H9 (cell line): ENCODE measurements at regions not wholly inside any gene's neighbourhood (a gene's known extent, or its start where the extent isn't known, plus 50 kb on each side); places are given as distances from the start of the nearest gene placed in this dataset.

ENCODE experiments used
- DNase-seq: peaks from one replicate; pipeline ENCODE4 v3.0.0-alpha.2; 2017
- H2AFZ ChIP-seq: one replicate; pipeline ENCODE4 v1.6.1; 2013; ENCODE audit warnings: mild to moderate bottlenecking, low read length, control low read depth, moderate library complexity
- H2AK5ac ChIP-seq: 2 replicates; pipeline ENCODE4 v1.6.1; 2013; ENCODE audit warnings: low read length, control low read depth, mixed read lengths; ENCODE audit not compliant: insufficient read length
- H2BK120ac ChIP-seq: one replicate; pipeline ENCODE4 v1.6.1; 2013; ENCODE audit warnings: low read depth, mild to moderate bottlenecking, low read length, control low read depth, inconsistent platforms; ENCODE audit not compliant: poor library complexity, severe bottlenecking
- H2BK12ac ChIP-seq: 2 replicates; pipeline ENCODE4 v1.6.1; 2013; ENCODE audit warnings: low read length, control low read depth, mixed read lengths, low read depth; ENCODE audit not compliant: insufficient read length
- H2BK15ac ChIP-seq: 2 replicates; pipeline ENCODE4 v1.6.1; 2013; ENCODE audit warnings: low read depth, low read length, control low read depth
- H2BK20ac ChIP-seq: one replicate; pipeline ENCODE4 v1.6.1; 2013; ENCODE audit warnings: low read depth, mild to moderate bottlenecking, low read length, control low read depth, inconsistent platforms; ENCODE audit not compliant: poor library complexity, severe bottlenecking
- H2BK5ac ChIP-seq: 2 replicates; pipeline ENCODE4 v1.6.1; 2013; ENCODE audit warnings: low read length, control low read depth, mixed read lengths; ENCODE audit not compliant: insufficient read length
- H3K14ac ChIP-seq: 2 replicates; pipeline ENCODE4 v1.6.1; 2013; ENCODE audit warnings: low read length, control low read depth; ENCODE audit not compliant: insufficient read depth
- H3K18ac ChIP-seq: 2 replicates; pipeline ENCODE4 v1.6.1; 2013; ENCODE audit warnings: low read depth, mild to moderate bottlenecking, mixed read lengths, low read length, control low read depth; ENCODE audit not compliant: insufficient read length
- H3K23ac ChIP-seq: 2 replicates; pipeline ENCODE4 v1.6.1; 2013; ENCODE audit warnings: low read length, control low read depth, mixed read lengths, low read depth; ENCODE audit not compliant: insufficient read length
- H3K23me2 ChIP-seq: 2 replicates; pipeline ENCODE4 v1.6.1; 2013; ENCODE audit warnings: low read depth, mild to moderate bottlenecking, mixed read lengths, low read length, control low read depth; ENCODE audit not compliant: insufficient read length, poor library complexity, severe bottlenecking
- H3K27ac ChIP-seq: 2 replicates; pipeline ENCODE4 v1.5.1; 2013; ENCODE audit warnings: low read length, control low read depth, mixed read lengths, low read depth; ENCODE audit not compliant: insufficient read length
- H3K27me3 ChIP-seq: 2 replicates; pipeline ENCODE4 v1.6.1; 2013; ENCODE audit warnings: low read length, control low read depth, inconsistent platforms; ENCODE audit not compliant: insufficient read depth
- H3K4ac ChIP-seq: 2 replicates; pipeline ENCODE4 v1.6.1; 2013; ENCODE audit warnings: low read depth, mild to moderate bottlenecking, control low read depth, inconsistent platforms, low read length, moderate library complexity
- H3K4me1 ChIP-seq: 2 replicates; pipeline ENCODE4 v1.6.1; 2013; ENCODE audit warnings: low read length, control low read depth, inconsistent platforms; ENCODE audit not compliant: insufficient read depth
- H3K4me2 ChIP-seq: 2 replicates; pipeline ENCODE4 v1.6.1; 2013; ENCODE audit warnings: low read length, control low read depth, mixed read lengths; ENCODE audit not compliant: insufficient read length, insufficient read depth
- H3K56ac ChIP-seq: 2 replicates; pipeline ENCODE4 v1.6.1; 2013; ENCODE audit warnings: low read depth, mild to moderate bottlenecking, mixed read lengths, low read length, control low read depth; ENCODE audit not compliant: insufficient read length
- H3K79me1 ChIP-seq: 2 replicates; pipeline ENCODE4 v1.6.1; 2013; ENCODE audit warnings: low read depth, mild to moderate bottlenecking, moderate library complexity, low read length, control low read depth, inconsistent platforms; ENCODE audit not compliant: insufficient read depth, poor library complexity, severe bottlenecking
- H3K79me2 ChIP-seq: 2 replicates; pipeline ENCODE4 v1.6.1; 2013; ENCODE audit warnings: low read length, control low read depth, inconsistent platforms; ENCODE audit not compliant: insufficient read depth
- H3K9ac ChIP-seq: 2 replicates; pipeline ENCODE4 v1.6.1; 2013; ENCODE audit warnings: low read length, control low read depth, mixed read lengths; ENCODE audit not compliant: insufficient read length; ENCODE audit errors: extremely low read depth
- H3K9me3 ChIP-seq: one replicate; pipeline ENCODE4 v1.6.1; 2013; ENCODE audit warnings: low read depth, low read length, inconsistent platforms; ENCODE audit not compliant: control insufficient read depth
- H3T11ph ChIP-seq: one replicate; pipeline ENCODE4 v1.6.1; 2013; ENCODE audit warnings: mild to moderate bottlenecking, low read length, control low read depth, inconsistent platforms
- H4K20me1 ChIP-seq: one replicate; pipeline ENCODE4 v1.6.1; 2013; ENCODE audit not compliant: control insufficient read depth, insufficient read length, insufficient read depth
- H4K5ac ChIP-seq: 2 replicates; pipeline ENCODE4 v1.6.1; 2013; ENCODE audit warnings: low read depth, mild to moderate bottlenecking, mixed read lengths, low read length, control low read depth; ENCODE audit not compliant: insufficient read length
- H4K8ac ChIP-seq: replicated peaks from 2 replicates; pipeline ENCODE4 v1.6.1; 2013; ENCODE audit warnings: low read length, control low read depth, mixed read lengths, low read depth; ENCODE audit not compliant: insufficient read length
- H4K91ac ChIP-seq: 2 replicates; pipeline ENCODE4 v1.6.1; 2013; ENCODE audit warnings: low read depth, mild to moderate bottlenecking, moderate library complexity, mixed read lengths, low read length, control low read depth; ENCODE audit not compliant: insufficient read length
- H3K27ac Mint-ChIP-seq, 3 experiments: 2 replicates in 2 of 3; 3 replicates in 1 of 3; pipeline ENCODE4 v1.8.0; 2020 to 2021; ENCODE audit warnings: mixed read lengths in 3 of 3, mild to moderate bottlenecking in 1 of 3, moderate library complexity in 1 of 3
- H3K27me3 Mint-ChIP-seq: 2 replicates; pipeline ENCODE4 v1.8.0; 2021; ENCODE audit warnings: low read depth, mild to moderate bottlenecking, moderate library complexity, mixed read lengths
- H3K36me3 Mint-ChIP-seq, 3 experiments: 2 replicates in 2 of 3; 3 replicates in 1 of 3; pipeline ENCODE4 v1.8.0; 2020 to 2021; ENCODE audit warnings: low read depth in 3 of 3, mixed read lengths in 3 of 3; ENCODE audit not compliant: insufficient read depth in 1 of 3
- H3K4me1 Mint-ChIP-seq, 2 experiments: 2 replicates each; pipeline ENCODE4 v1.8.0; 2020; ENCODE audit warnings: mixed read lengths in 2 of 2
- H3K4me3 Mint-ChIP-seq, 2 experiments: 2 replicates in 1 of 2; 3 replicates in 1 of 2; pipeline ENCODE4 v1.8.0; 2020 to 2021; ENCODE audit warnings: mild to moderate bottlenecking in 2 of 2, mixed read lengths in 2 of 2, moderate library complexity in 1 of 2
- H3K9me3 Mint-ChIP-seq, 2 experiments: 2 replicates in 1 of 2; 3 replicates in 1 of 2; pipeline ENCODE4 v1.8.0; 2020; ENCODE audit warnings: mild to moderate bottlenecking in 2 of 2, mixed read lengths in 2 of 2, moderate library complexity in 1 of 2
- CTCF ChIP-seq: fragments of 200-600 bp; sonication (generic); conservative IDR thresholded peaks from 3 replicates; pipeline ENCODE4 v1.8.0; 2021; ENCODE audit warnings: antibody characterized with exemption, mild to moderate bottlenecking
- WGBS: extraction: QIAGEN DNeasy Blood & Tissue Kit; methylation state at CpG from one replicate; pipeline ENCODE4 v1.1.7; 2013; ENCODE audit warnings: missing lambda C conversion rate, low lambda C conversion rate, mixed read lengths; ENCODE audit not compliant: insufficient read length; ENCODE audit errors: extremely low coverage; 5-methylcytosine and 5-hydroxymethylcytosine counted together

- no peak overlapping the region for H2BK15ac ChIP-seq
- H3K18ac ChIP-seq, result no peak overlapping the region
- no peaks in the 10 kb centered on the region; the same call in 1 of the 2 replicates for H3K4me1 ChIP-seq
- no peak overlapping the region for H3T11ph ChIP-seq
- H2AK5ac ChIP-seq, result no peak overlapping the region
- no peak overlapping the region for H4K8ac ChIP-seq
- TF ChIP-seq CTCF, result no peak
- H4K20me1 ChIP-seq, result no peaks in the 10 kb centered on the region
- Mint-ChIP-seq H3K36me3 (no peaks in the 10 kb centered on the region), H3K4me3 (no peak overlapping the region), H3K27me3 (no peaks in the 10 kb centered on the region; the same call in 1 of the 2 replicates), H3K27ac (no peak overlapping the region), H3K9me3 (no peaks in the 10 kb centered on the region), H3K4me1 (peaks cover 4 to 5% of the 10 kb centered on the region in 2 experiments; a peak in 2 of 4 replicates)
- H2BK20ac ChIP-seq, result no peak overlapping the region
- no peak overlapping the region for H3K14ac ChIP-seq
- no peaks in the 10 kb centered on the region for H3K23me2 ChIP-seq
- no peak overlapping the region for H2AFZ ChIP-seq
- no CpG with 5 or more reads among the region's 4 CpGs for WGBS
- no peaks in the 10 kb centered on the region for H3K79me1 ChIP-seq
- H2BK5ac ChIP-seq, result no peak overlapping the region
- H4K5ac ChIP-seq, result no peak overlapping the region
- no peak overlapping the region for H3K4ac ChIP-seq
- no peak overlapping the region for H3K4me2 ChIP-seq
- H3K27me3 ChIP-seq, result no peaks in the 10 kb centered on the region
- DNase-seq, result no peak
- H2BK12ac ChIP-seq, result no peak overlapping the region
- H3K9me3 ChIP-seq, result no peaks in the 10 kb centered on the region
- H4K91ac ChIP-seq, result no peak overlapping the region
- H2BK120ac ChIP-seq, result no peak overlapping the region
- no peaks in the 10 kb centered on the region for H3K79me2 ChIP-seq
- no peak overlapping the region for H3K56ac ChIP-seq
- H3K23ac ChIP-seq, result no peak overlapping the region
- H3K9ac ChIP-seq, result no peak overlapping the region
- H3K27ac ChIP-seq, result no peak overlapping the region
Observed at GRCh38 chr12:25034676-25035075, 85.8 kb upstream of the BCAT1 start.
